ENCODE measurements at regions not wholly inside any gene's neighbourhood (a gene's known extent, or its start where the extent isn't known, plus 50 kb on each side); places are given as distances from the start of the nearest gene placed in this dataset.
"Not testable (repeated sequence)": the region's sequence is repeated elsewhere in the genome, so short reads cannot be mapped to it uniquely, and the experiment has no call there.

DNA sequence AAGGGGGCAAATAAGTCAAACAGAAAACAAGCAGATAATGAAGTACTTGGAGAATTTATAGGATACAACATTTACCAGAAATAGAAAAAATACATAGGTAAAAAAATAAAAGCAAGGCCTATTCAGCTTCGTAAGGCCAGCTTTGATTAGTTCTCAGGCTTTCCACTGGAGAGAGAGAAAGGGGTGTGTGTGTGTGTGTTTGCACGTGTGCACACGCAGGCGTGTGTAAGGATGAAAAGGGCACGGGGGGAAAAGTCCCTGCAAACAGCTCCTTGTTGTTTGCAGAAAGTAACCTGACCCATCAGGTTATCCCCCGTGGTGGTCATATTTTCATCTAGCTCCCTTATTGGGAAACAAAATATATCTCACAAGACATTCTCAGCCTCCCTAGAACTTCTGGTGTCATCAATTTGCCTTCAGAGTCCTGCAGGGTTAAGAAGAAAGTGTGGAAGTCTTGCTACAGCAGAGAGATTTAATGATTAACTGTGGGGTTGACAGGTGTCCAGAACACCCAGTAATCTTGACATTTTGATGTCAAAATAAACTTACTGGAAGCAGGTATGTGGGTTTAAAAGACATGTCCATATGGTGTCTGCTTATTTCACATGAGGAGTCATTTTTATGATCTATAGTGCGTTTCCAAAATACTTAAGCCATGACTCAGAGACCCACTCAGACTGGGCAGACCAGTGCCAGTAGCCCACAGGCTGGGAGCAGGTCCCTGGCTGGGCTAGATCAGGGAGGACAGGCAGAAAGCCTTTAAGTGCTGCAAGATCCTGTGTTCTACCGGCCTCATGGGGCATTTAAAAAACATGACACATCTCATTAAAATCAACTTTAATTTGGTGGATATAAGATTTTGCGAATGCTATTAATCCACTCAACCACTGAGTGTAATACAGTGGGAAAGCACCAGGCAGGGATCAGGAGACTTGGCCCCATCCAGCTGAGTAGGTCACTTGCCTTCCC, 487.6 kb upstream of the CAMK1G start:
- no peak for DNase-seq

GRCh38 chr1:209100460-209100859, 483.1 kb upstream of the CAMK1G start:
- DNase-seq = no peak

DNA sequence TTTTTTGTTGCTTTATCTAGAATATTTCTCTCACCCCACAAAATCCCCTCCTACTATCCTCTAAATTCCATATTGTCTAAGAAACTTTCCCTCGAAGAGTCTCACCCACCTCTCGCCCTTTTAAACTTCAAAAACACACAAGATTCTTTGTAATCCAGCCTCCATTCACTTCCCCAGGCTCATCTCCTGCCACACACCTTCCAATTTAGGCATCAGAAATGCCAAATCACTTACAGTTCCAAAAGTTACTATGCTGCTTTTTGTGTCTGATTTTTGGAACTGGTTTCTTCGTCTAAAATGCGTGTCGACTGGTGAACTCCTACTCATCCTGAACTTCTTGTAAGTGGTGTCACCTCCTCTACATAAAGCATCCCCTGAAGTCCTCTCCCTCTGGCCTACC, 482.4 kb upstream of the CAMK1G start:
- DNase-seq = no peak

DNA sequence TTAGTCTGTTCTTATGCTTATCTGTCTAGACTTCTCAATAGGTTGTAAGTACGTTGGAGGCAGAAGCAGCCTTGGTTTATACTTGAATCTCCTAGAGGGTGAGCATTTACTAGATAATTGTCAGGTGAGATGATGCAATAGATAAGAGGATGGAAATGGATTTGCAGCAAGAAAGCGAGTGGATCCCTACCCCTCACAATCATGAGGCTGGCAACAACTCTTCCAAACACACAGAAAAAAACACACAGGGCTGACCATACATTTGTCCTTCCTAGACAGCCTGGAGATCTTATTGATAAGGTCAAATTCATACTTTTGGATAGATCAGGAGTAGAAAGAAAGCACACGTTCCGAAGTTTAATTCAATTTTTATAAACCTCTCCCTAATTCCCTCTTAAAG, 481.4 kb upstream of the CAMK1G start:
- no peak for DNase-seq

- no peak for DNase-seq
These were observed 481.0 kb upstream of the CAMK1G start for GRCh38 chr1:209102531-209102930.

- DNase-seq = no peak
These were observed 480.4 kb upstream of the CAMK1G start for GRCh38 chr1:209103092-209103491.

DNA sequence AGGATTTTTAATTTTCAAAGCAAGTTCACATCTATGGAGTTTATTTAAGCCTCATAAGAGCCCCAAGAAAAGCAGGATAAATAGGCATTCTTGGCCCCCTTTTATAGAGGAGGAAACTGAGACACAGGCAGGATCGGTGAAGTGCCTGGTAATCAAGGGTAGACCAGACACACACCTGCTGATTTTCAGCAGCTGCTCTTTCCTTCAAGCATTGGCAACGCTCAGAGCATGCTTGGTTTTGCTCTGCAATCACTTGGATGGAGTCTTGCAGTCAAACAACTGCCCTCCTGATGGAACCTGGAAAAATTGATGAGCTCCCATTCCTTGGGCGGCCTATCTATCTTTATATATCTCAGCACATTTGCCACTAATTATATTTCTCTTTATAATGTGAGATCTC, 478.9 kb upstream of the CAMK1G start:
- DNase-seq = no peak

- no peak for DNase-seq
These were observed 477.8 kb upstream of the CAMK1G start for GRCh38 chr1:209105701-209106100.

DNA sequence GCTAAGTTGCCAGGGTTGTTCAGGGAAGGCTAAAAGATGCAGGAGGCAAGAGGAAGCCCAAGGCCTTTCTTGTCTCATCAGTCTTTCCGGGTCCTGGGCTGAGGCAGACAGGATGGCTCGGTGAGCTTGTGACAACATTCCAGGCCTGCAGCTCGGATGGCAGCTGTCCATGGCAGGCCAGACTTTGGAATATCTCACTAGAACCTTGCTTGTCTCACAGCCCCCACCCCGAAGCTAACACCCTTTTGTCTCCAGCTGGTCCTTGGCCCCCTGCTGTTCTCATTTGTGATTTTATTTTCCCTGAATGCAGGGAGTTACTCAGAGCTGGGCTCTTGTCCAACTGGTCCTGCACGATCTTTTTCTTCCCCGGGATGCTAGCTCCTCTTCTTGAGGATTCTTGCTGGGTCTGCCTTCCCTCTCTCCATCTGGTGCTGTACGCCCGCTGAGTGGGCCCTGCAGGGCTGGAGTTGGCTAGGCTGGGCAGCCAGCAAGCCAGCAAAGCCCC, 477.2 kb upstream of the CAMK1G start:
- DNase-seq = no peak

- DNase-seq = no peak
These were observed 476.7 kb upstream of the CAMK1G start for GRCh38 chr1:209106861-209107260.

- DNase-seq = no peak
These were observed 476.0 kb upstream of the CAMK1G start for GRCh38 chr1:209107535-209107934.

GRCh38 chr1:209109001-209109785, 474.3 kb upstream of the CAMK1G start:
- DNase-seq = no peak

GRCh38 chr1:209113521-209113920, 470.0 kb upstream of the CAMK1G start:
- DNase-seq = no peak

GRCh38 chr1:209116705-209117104, 466.8 kb upstream of the CAMK1G start:
- DNase-seq = no peak

- no peak for DNase-seq
These were observed 459.9 kb upstream of the CAMK1G start for GRCh38 chr1:209123601-209124000.

DNA sequence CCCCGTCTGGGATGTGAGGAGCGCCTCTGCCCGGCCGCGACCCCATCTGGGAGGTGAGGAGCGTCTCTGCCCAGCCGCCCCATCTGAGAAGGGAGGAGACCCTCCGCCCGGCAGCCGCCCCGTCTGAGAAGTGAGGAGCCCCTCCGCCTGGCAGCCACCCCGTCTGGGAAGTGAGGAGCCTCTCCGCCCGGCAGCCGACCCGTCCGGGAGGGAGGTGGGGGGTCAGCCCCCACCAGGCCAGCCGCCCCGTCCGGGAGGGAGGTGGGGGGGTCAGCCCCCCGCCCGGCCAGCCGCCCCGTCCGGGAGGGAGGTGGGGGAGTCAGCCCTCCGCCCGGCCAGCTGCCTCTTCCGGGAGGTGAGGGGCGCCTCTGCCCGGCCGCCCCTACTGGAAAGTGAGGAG, 454.4 kb upstream of the CAMK1G start:
- not testable (repeated sequence) for DNase-seq

- DNase-seq = no peak
These were observed 452.6 kb upstream of the CAMK1G start for GRCh38 chr1:209130886-209131285.

- DNase-seq = no peak
These were observed 450.6 kb upstream of the CAMK1G start for GRCh38 chr1:209132736-209133467.

DNA sequence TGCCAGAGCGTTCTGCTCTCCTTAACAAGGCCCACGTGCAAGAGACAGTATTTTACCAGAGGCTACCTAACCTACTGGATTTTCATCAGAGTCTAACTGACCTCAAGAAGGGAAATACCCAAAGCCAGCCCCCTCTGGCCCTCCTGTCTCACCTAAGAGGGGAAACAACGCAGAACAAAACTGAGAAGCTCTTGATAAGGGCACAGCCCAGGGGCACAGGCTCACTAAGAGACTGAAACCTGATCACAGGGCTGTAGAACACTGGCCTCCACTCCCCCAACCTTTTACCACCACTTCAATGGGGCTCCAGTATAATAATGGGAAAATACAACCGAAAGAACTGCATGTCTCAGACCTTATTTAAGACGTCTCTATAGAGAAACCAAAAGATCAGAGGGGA, 449.5 kb upstream of the CAMK1G start:
- no peak for DNase-seq

GRCh38 chr1:209143916-209144315, 439.6 kb upstream of the CAMK1G start:
- DNase-seq = no peak

- no peak for DNase-seq
These were observed 433.4 kb upstream of the CAMK1G start for GRCh38 chr1:209150114-209150513.

- no peak for DNase-seq
These were observed 430.1 kb upstream of the CAMK1G start for GRCh38 chr1:209153411-209153810.

- DNase-seq = no peak
These were observed 428.6 kb upstream of the CAMK1G start for GRCh38 chr1:209154912-209155311.
